GM18499 (cell line): ENCODE measurements at regions not wholly inside any gene's neighbourhood (a gene's known extent, or its start where the extent isn't known, plus 50 kb on each side); places are given as distances from the start of the nearest gene placed in this dataset.

Source experiments
- ATAC-seq: cut with Tn5 transposase; IDR thresholded peaks from one replicate; pipeline ENCODE4 v1.9.1; 2021; ENCODE audit warnings: moderate number of reproducible peaks; ENCODE audit not compliant: insufficient read depth, unreplicated experiment

DNA sequence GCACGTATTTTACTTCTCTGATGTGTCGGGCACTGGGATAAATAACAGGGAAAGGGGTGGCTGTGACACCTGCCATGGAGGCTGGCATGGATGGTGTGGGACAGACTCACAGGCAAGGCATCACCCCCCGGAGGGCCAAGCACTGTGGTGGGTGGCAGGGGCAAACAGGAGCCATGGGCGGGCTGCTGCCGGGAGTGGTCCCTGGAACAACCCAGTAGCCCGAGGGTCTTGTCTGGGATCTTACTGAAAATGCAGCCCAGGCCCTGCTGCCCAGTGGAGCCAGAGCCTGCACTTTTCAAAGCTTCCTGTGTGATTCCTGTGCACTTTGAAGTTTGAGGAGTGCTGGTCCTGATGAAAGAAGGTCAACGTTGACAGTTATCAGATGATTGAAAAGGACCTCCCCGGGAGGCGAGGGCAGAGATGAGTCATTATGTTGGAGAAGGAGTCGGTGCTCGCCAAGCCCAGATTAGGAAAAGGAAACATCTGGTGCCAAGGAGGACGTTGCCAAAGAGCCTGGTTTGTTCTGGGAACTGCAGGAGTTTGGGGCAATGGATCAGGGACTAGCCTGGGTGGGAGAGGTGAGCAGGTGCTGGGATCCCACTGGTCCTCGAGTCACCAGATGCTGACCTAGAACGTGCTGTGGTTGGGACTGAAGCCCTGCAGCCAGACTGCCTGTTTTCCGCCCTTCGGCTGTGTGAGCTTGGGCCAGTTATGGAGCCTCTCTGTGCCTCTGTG, 130.0 kb upstream of the GGTLC1 start:
- no peak for ATAC-seq

DNA sequence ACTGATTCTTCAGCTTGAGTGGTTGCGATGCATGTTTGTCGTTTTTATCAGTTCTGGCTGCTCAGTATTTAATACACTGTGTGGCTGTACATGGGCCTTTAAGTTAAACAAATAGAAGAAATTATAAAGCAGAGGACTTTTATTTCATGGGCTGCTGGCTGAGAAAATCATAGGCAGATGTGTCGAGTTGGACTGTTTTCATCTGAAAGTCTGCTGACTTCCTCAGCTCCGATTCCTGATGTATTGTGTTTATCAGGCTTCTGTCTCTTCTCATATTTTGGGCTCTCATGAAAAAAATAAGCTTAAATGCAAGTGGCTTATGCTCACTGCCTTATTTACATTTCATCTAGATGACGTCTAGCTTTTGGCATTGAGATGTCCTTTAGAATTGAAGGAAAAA, 129.5 kb upstream of the GGTLC1 start:
- no peak for ATAC-seq

DNA sequence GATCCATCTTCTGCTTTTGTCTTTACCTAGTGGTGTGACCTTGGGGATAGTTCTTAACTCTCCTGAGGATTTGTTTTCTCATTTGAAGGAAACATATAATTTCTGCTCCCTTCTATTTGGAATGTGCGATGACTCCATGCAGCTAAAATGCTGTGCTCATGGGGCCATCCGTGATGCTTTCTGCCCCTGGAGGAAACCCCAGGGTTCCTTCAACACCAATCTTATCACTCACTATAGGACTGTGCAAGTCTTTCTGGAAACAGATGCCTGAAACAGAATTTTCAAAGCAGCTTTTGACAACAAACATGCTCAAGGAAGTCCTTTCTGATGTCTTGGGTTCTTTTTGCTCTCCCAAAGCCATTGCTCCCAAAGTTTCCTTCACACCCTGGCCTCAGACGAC, 128.8 kb upstream of the GGTLC1 start:
- ATAC-seq, result no peak

DNA sequence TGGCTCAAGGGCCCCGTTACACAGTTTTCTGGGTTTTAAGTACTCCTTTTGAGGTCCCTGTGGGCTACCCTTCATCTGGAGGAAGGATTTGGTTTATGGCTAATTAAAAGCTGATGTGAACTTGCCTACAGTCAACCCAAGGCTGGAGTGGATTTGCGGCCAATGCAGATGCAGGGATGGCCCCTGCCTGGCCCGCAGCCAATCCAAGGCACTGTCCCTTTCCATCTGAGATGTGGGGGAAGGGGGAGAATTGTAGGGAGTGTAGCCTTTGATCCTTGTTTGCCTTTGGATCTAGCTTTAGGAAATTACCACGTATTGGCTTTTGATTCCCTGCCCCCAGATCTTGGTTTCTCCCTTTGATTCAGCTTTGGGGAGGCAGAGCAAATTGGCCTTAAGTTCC, 128.0 kb upstream of the GGTLC1 start:
- no peak for ATAC-seq

DNA sequence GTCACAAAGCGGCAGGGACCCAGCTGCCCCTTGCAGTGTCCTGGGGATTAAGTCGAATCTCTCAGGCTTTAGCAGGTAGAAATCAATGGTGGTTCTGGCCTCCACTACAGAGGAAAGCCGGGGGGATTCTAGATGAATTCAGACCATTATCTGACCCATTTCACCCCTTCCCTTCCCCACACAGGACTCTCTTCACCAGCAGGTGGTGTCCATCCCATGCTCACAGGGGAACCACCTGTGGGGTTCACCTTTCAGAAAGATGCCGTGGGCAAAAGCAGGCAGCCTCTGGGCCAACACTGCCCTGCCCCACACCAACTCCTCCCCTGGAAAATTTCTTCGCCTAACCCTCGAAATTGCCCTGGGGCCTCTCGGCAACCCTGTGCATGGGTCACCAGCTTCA, 123.8 kb upstream of the GGTLC1 start:
- ATAC-seq, result no peak

DNA sequence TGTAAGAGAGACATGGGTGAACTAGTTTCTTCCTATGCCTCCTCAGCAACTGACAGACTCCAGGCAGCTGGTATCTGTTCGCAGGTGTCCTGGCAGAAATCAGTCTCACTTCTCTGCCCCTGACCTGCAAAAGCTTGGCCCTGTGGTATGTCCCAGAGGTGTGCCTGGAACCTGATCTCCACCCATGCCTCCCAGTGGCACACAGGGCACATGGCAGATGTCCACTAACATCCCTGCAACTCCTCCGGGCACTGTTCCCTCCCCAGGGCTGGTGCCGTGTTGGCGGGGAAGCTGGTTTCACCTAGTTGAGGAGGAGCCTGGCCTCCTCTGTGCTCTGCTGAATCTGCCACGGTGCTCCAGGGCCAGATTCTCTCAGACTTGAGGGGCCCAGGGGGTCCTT, 123.3 kb upstream of the GGTLC1 start:
- ATAC-seq, result no peak

DNA sequence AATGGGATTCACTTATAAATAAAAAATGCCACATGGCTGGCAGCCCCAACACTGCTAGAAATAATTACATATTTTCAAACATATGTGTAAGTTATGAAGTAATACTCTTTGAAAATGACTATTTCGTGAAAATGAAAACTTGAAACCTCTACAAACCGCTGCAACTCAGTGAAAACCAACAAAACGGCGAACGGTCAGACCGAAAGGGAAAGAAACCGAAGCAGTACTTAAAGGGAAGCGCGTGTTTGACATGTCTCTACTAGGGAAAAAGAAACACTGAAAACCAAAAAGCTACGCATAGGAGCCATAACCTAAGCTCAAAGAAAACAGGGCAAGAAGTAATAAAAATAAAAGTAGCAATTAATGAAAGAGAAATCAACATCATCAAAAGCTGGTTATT, 121.0 kb upstream of the GGTLC1 start:
- ATAC-seq, result peak; percentile 55

DNA sequence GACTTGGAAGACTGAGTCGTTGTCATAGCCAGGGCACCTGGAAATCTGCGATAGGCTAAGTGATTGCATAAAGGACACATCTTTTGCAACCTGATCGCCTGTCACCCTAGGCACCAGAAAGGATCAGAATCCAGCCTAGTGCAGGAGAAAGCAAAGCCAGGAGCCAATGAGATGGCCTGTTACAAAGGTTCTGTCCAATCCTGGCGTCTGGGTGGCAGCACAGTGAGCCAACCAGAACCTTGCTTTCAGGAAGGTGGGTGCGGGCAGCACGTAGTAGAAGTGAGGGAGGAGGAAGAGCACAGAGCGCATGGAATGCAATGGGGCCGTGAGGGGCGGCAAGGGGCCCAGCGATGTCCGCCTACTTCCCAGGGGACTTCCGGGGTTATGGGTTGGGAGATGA, 120.4 kb upstream of the GGTLC1 start:
- no peak for ATAC-seq

DNA sequence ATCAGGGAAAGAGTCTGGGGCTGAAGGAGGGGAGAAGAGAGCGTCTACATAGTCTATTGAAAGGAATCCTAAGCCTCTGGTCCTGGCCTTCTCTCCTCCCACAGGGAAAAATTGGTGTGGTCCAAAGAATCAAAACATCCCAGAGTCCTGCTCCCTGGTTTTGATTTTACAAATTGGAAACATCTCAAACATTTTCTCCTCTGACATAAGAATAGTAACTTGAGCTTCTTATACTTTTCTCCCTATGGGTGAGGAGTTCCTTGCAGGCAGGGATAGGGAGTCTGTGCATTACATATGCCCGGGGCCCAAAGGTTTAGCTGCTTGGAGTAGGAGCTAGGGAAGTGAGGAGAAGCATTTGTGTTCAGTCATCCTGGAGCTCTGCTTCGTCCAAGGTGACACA, 120.0 kb upstream of the GGTLC1 start:
- no peak for ATAC-seq

DNA sequence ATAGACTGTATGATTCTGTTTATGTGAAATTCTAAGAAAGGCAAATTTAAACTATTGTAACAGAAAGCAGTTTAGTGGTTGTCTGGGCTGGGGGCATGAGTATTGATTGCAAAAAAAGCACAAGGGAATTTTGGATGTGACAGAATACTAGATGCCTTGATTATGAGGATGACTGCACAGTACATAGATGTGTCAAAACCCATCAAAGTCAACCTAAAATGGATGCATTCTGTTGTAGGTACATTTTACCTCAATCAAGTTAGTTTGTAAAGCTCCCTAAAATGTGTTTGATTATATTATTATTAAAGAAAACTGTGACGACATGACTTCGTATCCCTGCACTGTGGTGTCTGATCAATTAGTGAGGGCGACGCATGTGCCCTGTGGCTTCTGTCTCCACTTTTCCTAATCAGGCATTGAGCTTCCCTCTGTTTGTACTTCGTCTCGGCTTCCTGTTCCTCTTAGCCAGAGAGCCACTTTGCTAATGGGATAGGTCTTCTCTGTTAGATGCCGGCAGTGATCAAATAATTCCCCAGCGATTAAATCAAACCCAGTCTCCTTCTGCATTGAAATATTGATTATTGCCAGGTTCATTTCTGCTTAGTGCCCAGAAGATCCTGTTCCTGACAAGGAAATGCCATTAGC, 118.3 kb upstream of the GGTLC1 start:
- no peak for ATAC-seq

DNA sequence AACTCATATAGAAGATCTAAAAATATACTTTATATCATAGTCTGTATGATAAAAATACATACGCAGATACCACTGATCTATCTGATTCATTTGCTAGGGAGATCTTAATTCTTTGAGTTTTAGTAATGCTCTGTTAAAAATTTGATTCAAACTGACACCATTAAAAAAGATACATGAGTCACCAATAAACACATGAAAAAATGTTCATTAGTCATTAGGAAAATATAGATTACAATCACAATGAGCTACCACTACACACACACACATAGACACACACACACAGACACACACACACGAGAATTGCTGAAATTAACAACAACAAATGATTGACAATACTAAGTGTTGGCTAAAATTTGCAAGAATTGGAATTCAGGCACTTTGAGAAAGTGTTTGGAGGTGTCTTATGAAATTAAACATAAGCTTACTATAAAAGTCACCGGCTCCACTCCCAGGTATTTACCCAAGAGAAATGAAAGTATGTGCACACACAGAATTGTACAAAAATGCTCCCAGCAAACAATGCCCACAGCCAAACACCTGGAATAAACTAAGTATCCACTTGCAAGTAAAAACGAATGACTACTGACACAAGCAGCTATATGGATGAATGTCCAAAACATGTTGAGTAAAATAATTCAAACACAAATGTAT, 117.7 kb upstream of the GGTLC1 start:
- no peak for ATAC-seq

DNA sequence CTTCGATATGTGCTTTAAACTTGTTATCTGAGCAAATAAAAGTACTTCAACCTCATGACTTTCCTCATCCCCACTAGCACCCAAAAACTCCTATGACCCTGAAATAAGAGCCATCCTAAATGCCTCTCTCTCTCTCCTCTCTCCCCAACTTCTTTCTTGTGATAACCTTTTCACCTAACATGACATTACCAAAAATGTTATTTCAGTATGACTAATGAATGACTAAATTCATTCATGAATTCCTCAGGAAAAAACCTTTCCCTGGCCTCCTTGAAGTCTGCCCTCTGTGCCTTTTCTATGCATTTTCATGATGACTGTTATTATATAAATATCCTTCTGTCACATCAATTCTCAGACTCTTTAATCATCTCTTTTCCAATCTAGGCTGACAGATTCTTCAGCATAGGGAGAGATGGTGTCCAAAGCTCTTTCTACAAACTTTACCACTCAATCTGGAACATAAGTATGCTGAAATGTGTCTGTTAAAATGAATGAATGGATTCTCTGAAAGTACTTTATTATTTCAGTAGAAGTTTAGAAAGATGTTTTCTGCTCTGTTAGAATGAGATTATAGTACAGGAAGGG, 114.3 kb upstream of the GGTLC1 start:
- no peak for ATAC-seq

DNA sequence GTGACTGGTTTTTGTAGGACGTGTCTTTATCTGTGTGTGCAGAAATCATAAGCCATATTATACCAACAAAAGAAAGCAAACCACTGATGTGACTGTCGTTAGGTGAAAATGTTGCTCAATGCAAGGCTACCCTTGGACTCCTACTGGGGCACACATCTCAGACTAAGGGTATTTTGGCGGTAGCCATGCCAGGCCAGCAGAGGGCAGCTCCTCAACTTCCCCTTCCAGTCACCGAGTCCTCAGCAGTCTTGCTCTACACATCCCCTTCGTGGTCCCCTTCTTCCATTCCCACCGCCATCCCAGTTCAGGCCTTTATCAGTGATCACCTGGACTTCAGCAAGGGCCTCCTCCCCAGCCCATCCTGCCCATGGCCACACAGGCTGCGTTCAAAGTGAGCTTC, 113.7 kb upstream of the GGTLC1 start:
- no peak for ATAC-seq

DNA sequence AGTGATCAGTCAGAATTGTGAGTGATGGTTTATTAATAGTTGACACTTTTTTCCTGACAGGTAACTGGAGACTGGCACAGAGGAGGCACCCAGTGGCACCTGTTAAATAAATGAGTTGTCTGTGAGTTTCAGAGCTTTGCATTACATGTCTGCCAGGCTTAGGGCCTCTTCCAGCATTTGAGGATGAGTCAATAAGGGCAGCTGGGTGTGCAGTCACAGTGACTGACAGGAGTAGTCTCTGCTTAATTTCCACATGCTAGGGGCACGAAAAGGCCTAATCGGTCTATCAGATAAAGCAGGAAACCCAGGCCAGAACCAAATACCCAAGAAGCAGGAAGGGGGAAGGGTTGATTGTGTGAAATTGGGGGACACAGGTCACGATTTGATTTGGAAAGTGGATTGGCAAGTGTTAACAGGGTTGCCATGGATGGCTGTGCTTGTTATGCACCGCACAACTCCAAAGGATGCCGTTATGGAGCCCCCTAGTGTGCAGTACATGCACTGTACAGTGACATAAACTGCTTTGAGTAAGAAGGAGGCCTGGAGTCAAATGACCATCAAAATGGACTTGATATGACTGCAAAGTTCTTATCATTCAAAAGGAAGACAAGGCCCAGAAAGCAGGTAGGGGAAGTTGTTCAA, 111.9 kb upstream of the GGTLC1 start:
- no peak for ATAC-seq

DNA sequence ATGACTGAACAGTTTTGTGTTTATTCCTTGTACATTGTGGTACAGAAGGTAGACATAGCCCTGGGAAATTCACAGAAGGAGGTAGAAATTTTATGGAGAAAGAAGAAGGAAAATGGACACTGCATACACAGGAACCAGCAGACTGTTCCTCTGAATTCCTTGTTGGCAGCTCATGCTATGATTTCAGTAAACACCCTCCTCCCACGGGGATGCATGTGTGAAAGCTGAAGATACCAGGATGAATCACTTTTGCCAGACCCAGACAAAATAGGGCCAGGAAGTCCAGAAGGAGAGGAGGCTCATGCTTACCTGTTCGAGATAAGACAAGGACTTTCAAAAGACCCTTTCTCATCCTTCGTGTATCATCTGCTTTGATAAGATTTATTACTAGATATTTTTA, 110.3 kb upstream of the GGTLC1 start:
- no peak for ATAC-seq

DNA sequence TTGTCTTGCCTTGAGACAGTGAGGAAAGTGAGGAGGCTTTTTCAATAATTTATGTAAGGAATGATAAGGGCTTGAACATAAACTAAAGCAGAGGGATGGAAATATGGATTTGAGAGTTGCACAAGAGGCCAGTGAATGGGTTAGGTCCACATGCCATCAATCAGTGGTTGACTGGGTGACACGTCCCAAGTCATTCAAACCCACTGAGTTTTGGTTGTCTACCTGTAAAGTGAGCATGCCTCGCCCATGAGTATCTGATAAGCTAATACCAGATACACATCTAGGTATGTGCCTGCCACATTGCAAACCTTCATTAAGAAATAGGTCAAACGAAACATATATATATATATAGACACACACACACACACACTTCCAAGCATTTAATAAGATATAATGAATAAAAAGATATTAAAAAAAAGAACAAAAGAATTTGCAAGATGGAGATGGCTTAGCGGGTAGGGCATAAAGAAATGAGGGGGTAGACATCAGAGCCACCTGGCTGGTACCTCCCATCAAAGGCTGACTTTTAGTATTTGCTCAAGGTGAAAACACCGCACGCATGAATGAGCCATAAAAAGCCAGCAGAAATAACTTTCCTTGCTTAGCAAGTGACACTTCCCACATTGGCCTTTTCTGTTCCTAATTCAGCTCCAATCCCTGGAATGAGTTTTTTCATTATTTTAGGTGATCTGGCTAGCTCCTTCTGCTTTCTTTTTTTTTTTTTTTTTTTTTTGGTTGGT, 109.1 kb upstream of the GGTLC1 start:
- no peak for ATAC-seq

DNA sequence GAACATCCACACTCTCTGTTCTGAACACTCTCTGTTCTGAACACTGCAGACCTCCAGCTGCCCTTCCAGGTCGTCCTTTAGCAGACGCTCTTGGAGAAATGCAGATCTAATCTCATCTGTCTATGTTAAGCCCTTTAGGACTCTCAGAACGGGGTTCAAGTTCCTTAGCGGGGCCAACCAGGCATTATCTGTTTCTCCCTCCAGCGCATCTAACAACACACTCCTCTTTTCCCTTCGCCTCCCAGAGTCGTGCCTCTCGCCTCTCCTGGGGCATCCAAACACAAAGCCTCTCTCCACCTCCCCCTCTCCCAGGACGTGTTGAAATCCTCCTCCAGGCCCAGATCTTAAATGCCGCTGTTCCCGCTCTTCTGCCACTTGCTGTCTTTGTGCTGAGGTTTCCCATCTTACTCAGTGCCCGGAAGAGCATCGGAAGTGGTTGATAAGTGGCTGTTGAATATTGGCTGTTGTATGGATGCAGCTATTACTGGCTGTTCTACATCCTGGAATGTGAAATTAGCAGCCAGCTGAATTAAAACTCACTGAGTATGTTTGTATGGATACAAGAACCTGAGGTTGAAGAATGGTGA, 108.4 kb upstream of the GGTLC1 start:
- ATAC-seq, result no peak

DNA sequence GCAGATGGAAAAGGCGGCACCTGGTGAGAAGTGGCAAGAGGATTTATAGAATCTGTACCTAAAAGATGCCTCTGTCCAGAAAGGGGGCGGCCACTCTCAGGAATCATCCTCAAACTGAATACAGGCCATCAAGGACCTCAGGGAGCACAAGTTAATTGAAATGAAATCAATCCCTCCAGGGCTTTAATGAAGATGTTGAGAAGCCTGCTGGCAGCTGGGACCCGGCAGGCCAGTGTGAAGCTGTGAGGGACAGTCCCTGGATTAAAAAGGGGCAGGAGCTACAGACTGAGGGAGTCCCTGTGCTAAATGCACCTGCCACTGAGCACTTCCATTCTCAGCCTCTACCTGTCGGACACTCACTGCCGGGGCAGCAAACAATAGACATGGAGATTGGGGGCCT, 107.7 kb upstream of the GGTLC1 start:
- no peak for ATAC-seq

DNA sequence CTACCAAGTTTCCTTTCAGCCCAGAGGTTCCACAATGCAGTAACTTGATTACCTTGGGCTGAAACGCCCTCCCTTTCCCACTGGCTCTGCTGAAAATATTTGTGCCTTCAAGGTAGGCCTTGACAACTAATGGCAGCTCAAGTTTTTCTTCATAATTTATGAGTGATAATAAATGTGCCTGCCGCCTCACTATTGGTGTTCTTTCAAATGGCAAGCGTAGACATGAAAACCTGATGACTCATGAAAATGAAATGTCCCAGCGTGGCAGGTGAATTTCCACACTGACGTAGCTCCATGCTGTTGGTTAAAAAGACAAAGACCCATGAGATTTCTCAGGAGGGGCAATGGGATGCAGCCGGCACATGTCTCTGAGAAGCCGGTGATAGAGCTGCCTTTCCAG, 107.2 kb upstream of the GGTLC1 start:
- ATAC-seq, result no peak

DNA sequence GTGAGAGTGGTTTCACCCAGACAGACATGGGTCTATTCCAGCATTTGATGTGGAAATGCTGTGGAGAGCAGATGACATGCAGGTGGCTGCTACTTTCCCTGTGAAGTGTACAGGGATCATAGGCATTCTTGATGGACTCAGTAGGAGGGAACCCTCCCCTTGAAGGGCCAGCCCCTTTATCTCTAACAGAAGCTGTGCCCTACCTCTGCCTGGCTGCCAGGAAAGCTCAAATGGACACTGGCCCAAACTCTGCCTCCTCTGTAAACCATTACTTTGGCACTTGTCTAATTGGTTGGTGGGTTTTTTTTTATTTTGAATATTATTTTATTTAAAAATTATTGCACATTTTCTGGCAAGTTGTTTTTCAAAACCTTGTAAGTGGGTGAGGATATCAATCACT, 106.7 kb upstream of the GGTLC1 start:
- no peak for ATAC-seq
